ENCODE measurements at regions not wholly inside any gene's neighbourhood (a gene's known extent, or its start where the extent isn't known, plus 50 kb on each side); places are given as distances from the start of the nearest gene placed in this dataset.

DNA sequence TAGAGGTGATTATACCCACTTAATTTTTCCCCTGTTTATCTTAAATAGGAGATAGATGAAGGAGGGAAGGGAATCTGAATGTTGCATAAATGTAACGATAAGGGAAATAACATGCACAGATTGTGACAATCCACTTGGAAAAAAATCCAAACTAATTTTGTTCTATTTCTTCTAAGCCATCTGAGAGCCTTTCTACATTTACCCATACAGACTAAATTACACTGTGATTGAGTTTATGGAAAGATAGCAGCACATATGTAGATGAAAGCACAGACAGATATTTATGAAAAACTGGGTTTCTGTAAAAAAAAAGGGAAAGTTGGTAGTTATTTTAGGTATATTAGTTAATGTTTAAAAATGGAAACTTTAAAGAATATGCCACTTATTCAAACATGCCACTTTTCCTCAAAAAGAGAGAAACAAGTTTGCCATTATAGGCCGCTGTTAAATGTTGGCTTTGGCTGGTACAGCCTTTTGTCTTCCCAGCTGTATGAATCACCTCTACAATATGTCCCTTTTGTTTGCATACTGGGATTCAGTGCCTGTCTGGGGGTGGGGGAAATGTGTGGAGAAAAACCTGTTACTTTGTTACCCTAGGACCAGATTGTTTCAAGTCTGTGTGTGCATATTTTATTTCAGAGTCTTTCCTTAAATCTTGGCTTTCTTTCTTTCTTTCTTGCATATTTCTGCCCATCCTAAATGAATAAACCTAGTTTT, 470.2 kb upstream of the LMO3 start:
- no peak for TF ChIP-seq CTCF (conservative IDR thresholded peaks at IDR 0.05; ENCODE audit: low read length)
- TF ChIP-seq EZH2phosphoT487 (IDR thresholded peaks at IDR 0.05; ENCODE audit: borderline replicate concordance, low read depth, low read length): no peak
